GM12878 (cell line): ENCODE measurements at regions not wholly inside any gene's neighbourhood (a gene's known extent, or its start where the extent isn't known, plus 50 kb on each side); places are given as distances from the start of the nearest gene placed in this dataset.

Experiments used
- EGR1 ChIP-seq, 2 experiments: IDR thresholded peaks; 1 replicate in 1 of 2; 2 replicates in 1 of 2; pipeline ENCODE4 v1.6.1; 2011 to 2012; ENCODE audit warnings: low read depth in 2 of 2, low read length in 2 of 2, borderline replicate concordance in 1 of 2, mild to moderate bottlenecking in 1 of 2, moderate library complexity in 1 of 2
- GABPA ChIP-seq: IDR thresholded peaks from 2 replicates; pipeline ENCODE4 v1.6.1; 2014; ENCODE audit warnings: antibody characterized with exemption, low read depth, mild to moderate bottlenecking, inconsistent platforms
- HCFC1 ChIP-seq: fragments of 150-350 bp; IDR thresholded peaks from 2 replicates; pipeline ENCODE4 v1.6.1; 2014; ENCODE audit warnings: low read length
- POLR2A ChIP-seq: IDR thresholded peaks from 2 replicates; pipeline ENCODE4 v1.6.1; 2011; ENCODE audit warnings: low read depth, mild to moderate bottlenecking, low read length
- SREBF2 ChIP-seq: IDR thresholded peaks from 2 replicates; pipeline ENCODE4 v1.6.1; 2012; ENCODE audit warnings: mild to moderate bottlenecking, low read length
- ZNF24 ChIP-seq: fragments of 450-650 bp; IDR thresholded peaks from 2 replicates; pipeline ENCODE4 v1.6.1; 2017; ENCODE audit warnings: antibody characterized with exemption, mild to moderate bottlenecking
- ZNF274 ChIP-seq: IDR thresholded peaks from one replicate; pipeline ENCODE4 v1.8.0; 2011; ENCODE audit not compliant: insufficient read length, insufficient read depth
- TF ChIP-seq, protein P1 (sequence below): IDR thresholded peaks from 2 replicates; pipeline ENCODE4 v1.6.1; 2011; ENCODE audit warnings: mild to moderate bottlenecking, low read depth, low read length, moderate library complexity; ENCODE audit not compliant: insufficient replicate concordance
- TF ChIP-seq, protein P2 (sequence below): IDR thresholded peaks from 2 replicates; pipeline ENCODE4 v1.6.1; 2012; ENCODE audit warnings: low read depth, low read length, improper control_type of control experiment

DNA sequence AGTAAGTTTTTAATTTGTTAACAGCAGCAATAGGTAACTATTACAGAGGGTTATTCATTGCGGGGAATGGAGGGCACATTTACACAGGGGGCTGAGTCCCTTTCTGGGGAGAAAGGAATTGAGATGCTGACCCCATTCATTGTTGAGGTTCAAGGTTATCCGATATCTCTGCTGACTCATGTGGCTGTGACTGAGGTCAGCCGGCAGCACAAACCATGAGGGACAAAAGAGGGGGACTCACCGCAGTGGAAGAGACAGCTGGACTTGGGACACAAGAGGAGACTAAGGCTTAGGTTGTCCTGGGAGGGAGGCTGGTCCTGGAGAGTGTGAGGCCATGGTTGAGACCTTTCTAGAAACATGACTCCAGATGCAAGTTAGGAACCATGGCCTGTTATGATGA lies 119.1 kb upstream of the XYLT1 start:
- TF ChIP-seq, protein P1, sequence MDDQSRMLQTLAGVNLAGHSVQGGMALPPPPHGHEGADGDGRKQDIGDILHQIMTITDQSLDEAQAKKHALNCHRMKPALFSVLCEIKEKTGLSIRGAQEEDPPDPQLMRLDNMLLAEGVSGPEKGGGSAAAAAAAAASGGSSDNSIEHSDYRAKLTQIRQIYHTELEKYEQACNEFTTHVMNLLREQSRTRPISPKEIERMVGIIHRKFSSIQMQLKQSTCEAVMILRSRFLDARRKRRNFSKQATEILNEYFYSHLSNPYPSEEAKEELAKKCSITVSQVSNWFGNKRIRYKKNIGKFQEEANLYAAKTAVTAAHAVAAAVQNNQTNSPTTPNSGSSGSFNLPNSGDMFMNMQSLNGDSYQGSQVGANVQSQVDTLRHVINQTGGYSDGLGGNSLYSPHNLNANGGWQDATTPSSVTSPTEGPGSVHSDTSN = no peak
- TF ChIP-seq EGR1 (IDR thresholded peaks at IDR 0.05; ENCODE audit: borderline replicate concordance in 1 of 2, low read depth in 2 of 2, low read length in 2 of 2) (no peak), SREBF2 (no peak), ZNF274 (no peak), ZNF24 (no peak), HCFC1 (no peak), GABPA (no peak), POLR2A (no peak)
- TF ChIP-seq, protein P2, sequence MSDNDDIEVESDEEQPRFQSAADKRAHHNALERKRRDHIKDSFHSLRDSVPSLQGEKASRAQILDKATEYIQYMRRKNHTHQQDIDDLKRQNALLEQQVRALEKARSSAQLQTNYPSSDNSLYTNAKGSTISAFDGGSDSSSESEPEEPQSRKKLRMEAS = no peak
